ENCODE measurements at regions not wholly inside any gene's neighbourhood (a gene's known extent, or its start where the extent isn't known, plus 50 kb on each side); places are given as distances from the start of the nearest gene placed in this dataset.

DNA sequence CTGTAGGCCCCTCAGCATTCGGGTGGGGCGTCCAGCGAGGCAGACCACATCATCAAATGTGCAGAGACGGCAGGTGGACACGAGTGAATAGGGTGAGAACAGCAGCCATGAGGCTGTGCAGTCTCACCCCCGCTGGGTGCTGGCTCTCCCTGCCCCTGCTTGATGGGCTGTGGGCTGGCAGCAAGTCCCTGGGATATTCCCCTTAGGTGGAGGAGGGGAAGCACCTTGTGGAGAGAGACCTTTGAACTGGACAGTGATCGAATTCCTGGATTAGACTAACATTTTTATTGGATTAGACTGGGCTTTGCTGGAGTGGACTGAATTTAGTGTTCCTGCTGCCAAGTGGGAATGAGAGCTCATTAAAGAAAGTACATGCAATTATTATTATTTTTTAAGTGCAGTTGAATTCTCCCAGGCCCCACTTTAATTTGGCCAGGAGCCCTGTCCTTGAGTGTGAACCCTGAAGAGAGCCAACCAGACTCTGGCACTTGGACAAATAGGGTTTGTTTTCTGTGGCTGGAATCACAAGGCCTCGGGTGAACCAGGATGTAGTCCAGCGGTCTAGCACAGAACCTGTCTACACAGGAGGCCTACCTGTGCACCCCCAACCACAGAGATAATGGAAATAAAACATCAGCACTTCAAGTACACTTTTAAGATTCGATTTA is 193.1 kb downstream of the ABHD5 start:
- Histone ChIP-seq H4K20me1 (ENCODE audit: control insufficient read depth, insufficient read depth) (no peaks in the 10 kb centered on the region), H3K27ac (ENCODE audit: control insufficient read depth, insufficient read depth) (no peak overlapping the region), H3K4me1 (ENCODE audit: control insufficient read depth, insufficient read depth, low read length) (no peaks in the 10 kb centered on the region; the same call in 1 of the 2 replicates), H3K79me2 (ENCODE audit: control insufficient read depth, insufficient read depth, low read length) (no peaks in the 10 kb centered on the region), H3K9me3 (replicated peaks; ENCODE audit: control insufficient read depth, insufficient read depth, low read length) (no peaks in the 10 kb centered on the region; the same call in 2 of the 3 replicates), H2AFZ (ENCODE audit: control insufficient read depth, low read depth, low read length) (no peak overlapping the region), H3K4me2 (ENCODE audit: control insufficient read depth, insufficient read depth) (no peak overlapping the region), H3K4me3 (no peak overlapping the region), H3K9ac (ENCODE audit: control insufficient read depth, insufficient read depth, low read length) (no peak overlapping the region), H3K36me3 (ENCODE audit: control insufficient read depth in 2 of 2, insufficient read depth in 2 of 2, low read length in 1 of 2) (no peaks in the 10 kb centered on the region), H3K27me3 (replicated peaks in 1 of 2; ENCODE audit: control insufficient read depth in 2 of 2, insufficient read depth in 2 of 2, low read length in 1 of 2) (no peaks in the 10 kb centered on the region)
- WGBS (ENCODE audit: insufficient coverage, insufficient replicate concordance, low lambda C conversion rate, missing lambda C conversion rate), result 32% methylated on average over 10 of the region's 10 CpGs
- DNase-seq (ENCODE audit: low read depth, low spot score), result no peak
- FAIRE-seq, result no peak
- POLR2A ChIA-PET, result no interaction called here
- RAD21 ChIA-PET (ENCODE audit: unreplicated experiment), result interaction anchor here (1.2 kb wide), 2 partner anchors 9 to 117 kb away, joined by 3 to 5 read pairs; no protein-coding TSS in a partner anchor
- intact Hi-C loops (cut with micrococcal nuclease; ENCODE audit: unreplicated experiment), result no loop called here
- in situ Hi-C loops (cut with MboI), result no loop called here
- CTCF ChIA-PET, result no interaction called here
- TF ChIP-seq NFIC (IDR thresholded peaks at IDR 0.05; ENCODE audit: low read depth, low read length) (no peak), NFXL1 (IDR thresholded peaks at IDR 0.05; ENCODE audit: borderline replicate concordance) (no peak), SMAD1 (IDR thresholded peaks at IDR 0.05; ENCODE audit: low read depth, partially characterized antibody) (no peak), RBBP5 (conservative IDR thresholded peaks at IDR 0.05) (no peak)
- ATAC-seq, result no peak
- SMC1A ChIA-PET (ENCODE audit: uncharacterized antibody, unreplicated experiment), result interaction anchor here (1.1 kb wide), 1 partner anchor 315 kb away, joined by 4 read pairs; no protein-coding TSS in a partner anchor
- BruUV-seq (replicated peaks), result no TSS peak

DNA sequence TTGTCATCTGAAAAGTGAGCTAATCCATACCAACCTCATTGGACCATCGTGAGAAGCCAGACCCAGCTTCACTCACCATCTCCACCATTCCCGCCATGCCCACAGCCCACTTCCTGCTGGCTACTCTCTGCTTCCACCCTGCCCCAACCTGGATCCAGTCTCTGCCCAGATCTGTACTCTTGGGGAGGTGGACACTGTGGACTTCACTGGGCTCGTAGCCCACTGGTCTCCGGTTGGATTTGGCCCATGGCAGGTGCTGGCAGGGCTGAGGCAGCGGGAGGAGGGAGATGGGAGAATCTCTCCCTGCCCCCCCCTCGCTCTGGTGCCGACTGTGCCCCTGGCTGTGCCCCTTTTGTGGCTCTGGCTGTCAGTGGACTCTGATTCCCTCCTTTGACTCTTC is 193.8 kb downstream of the ABHD5 start:
- TF ChIP-seq, protein P1, sequence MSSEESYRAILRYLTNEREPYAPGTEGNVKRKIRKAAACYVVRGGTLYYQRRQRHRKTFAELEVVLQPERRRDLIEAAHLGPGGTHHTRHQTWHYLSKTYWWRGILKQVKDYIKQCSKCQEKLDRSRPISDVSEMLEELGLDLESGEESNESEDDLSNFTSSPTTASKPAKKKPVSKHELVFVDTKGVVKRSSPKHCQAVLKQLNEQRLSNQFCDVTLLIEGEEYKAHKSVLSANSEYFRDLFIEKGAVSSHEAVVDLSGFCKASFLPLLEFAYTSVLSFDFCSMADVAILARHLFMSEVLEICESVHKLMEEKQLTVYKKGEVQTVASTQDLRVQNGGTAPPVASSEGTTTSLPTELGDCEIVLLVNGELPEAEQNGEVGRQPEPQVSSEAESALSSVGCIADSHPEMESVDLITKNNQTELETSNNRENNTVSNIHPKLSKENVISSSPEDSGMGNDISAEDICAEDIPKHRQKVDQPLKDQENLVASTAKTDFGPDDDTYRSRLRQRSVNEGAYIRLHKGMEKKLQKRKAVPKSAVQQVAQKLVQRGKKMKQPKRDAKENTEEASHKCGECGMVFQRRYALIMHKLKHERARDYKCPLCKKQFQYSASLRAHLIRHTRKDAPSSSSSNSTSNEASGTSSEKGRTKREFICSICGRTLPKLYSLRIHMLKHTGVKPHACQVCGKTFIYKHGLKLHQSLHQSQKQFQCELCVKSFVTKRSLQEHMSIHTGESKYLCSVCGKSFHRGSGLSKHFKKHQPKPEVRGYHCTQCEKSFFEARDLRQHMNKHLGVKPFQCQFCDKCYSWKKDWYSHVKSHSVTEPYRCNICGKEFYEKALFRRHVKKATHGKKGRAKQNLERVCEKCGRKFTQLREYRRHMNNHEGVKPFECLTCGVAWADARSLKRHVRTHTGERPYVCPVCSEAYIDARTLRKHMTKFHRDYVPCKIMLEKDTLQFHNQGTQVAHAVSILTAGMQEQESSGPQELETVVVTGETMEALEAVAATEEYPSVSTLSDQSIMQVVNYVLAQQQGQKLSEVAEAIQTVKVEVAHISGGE (CRISPR knock-in tag; IDR thresholded peaks at IDR 0.05), result no peak
- TF ChIP-seq SUZ12 (IDR thresholded peaks at IDR 0.05; ENCODE audit: unreplicated experiment), result no peak
- TF ChIP-seq ETV6 (conservative IDR thresholded peaks at IDR 0.05 in 1 of 2, IDR thresholded peaks at IDR 0.05 in 1 of 2; ENCODE audit: borderline replicate concordance in 1 of 2, low read depth in 1 of 2), result no peak
- TF ChIP-seq IKZF1 (conservative IDR thresholded peaks at IDR 0.05), result no peak
- Histone ChIP-seq H3K36me3 (ENCODE audit: control insufficient read depth in 2 of 2, insufficient read depth in 2 of 2, low read length in 1 of 2) (no peaks in the 10 kb centered on the region), H3K4me2 (ENCODE audit: control insufficient read depth, insufficient read depth) (no peak overlapping the region), H3K4me3 (no peak overlapping the region), H3K79me2 (ENCODE audit: control insufficient read depth, insufficient read depth, low read length) (no peaks in the 10 kb centered on the region), H3K9ac (ENCODE audit: control insufficient read depth, insufficient read depth, low read length) (no peak overlapping the region), H4K20me1 (ENCODE audit: control insufficient read depth, insufficient read depth) (no peaks in the 10 kb centered on the region), H3K9me3 (replicated peaks; ENCODE audit: control insufficient read depth, insufficient read depth, low read length) (no peaks in the 10 kb centered on the region; the same call in 2 of the 3 replicates), H3K27ac (ENCODE audit: control insufficient read depth, insufficient read depth) (no peak overlapping the region), H3K4me1 (ENCODE audit: control insufficient read depth, insufficient read depth, low read length) (no peaks in the 10 kb centered on the region; the same call in 1 of the 2 replicates), H3K27me3 (replicated peaks in 1 of 2; ENCODE audit: control insufficient read depth in 2 of 2, insufficient read depth in 2 of 2, low read length in 1 of 2) (peaks cover 0 to 3% of the 10 kb centered on the region in 2 experiments; a peak in 1 of 4 replicates), H2AFZ (ENCODE audit: control insufficient read depth, low read depth, low read length) (no peak overlapping the region)
- POLR2A ChIA-PET, result no interaction called here
- ATAC-seq (no peak), DNase-seq (ENCODE audit: low read depth, low spot score) (no peak), FAIRE-seq (no peak)
- CTCF ChIA-PET, result no interaction called here
- SMC1A ChIA-PET (ENCODE audit: uncharacterized antibody, unreplicated experiment), result interaction anchor here (1.1 kb wide), 1 partner anchor 314 kb away, joined by 4 read pairs; no protein-coding TSS in a partner anchor
- BruUV-seq (replicated peaks), result no TSS peak
- in situ Hi-C loops (cut with MboI) (no loop called here), intact Hi-C loops (cut with micrococcal nuclease; ENCODE audit: unreplicated experiment) (no loop called here)
- WGBS (ENCODE audit: insufficient coverage, insufficient replicate concordance, low lambda C conversion rate, missing lambda C conversion rate), result 10% methylated on average over 7 of the region's 7 CpGs
- RAD21 ChIA-PET (ENCODE audit: unreplicated experiment), result interaction anchor here (1.2 kb wide), 2 partner anchors 8 to 116 kb away, joined by 3 to 5 read pairs; no protein-coding TSS in a partner anchor
